Astrocyte (in vitro differentiated cells and primary cell): ENCODE measurements at regions not wholly inside any gene's neighbourhood (a gene's known extent, or its start where the extent isn't known, plus 50 kb on each side); places are given as distances from the start of the nearest gene placed in this dataset.

Experiments used
- DNase-seq: peaks from one replicate; pipeline ENCODE4 v3.0.0-alpha.2; 2010; ENCODE audit warnings: low read depth
- FAIRE-seq: peaks from 2 replicates; lab custom pipeline; 2011; peaks lifted over from hg19 to GRCh38; lab: Jason Lieb, UNC
- H2AFZ ChIP-seq: 2 replicates; pipeline ENCODE4 v1.6.0; 2012; ENCODE audit warnings: low read depth, low read length, inconsistent platforms
- H3K27ac ChIP-seq: 2 replicates; pipeline ENCODE4 v1.5.1; 2011; ENCODE audit warnings: low read depth, low read length, inconsistent platforms
- H3K27me3 ChIP-seq: 2 replicates; pipeline ENCODE4 v1.6.0; 2011; ENCODE audit warnings: low read length, inconsistent platforms; ENCODE audit not compliant: insufficient read depth
- H3K36me3 ChIP-seq: 2 replicates; pipeline ENCODE4 v1.5.1; 2011; ENCODE audit warnings: low read length, inconsistent platforms; ENCODE audit not compliant: insufficient read depth
- H3K4me1 ChIP-seq: 2 replicates; pipeline ENCODE4 v1.5.1; 2011; ENCODE audit warnings: low read length, inconsistent platforms; ENCODE audit not compliant: insufficient read depth
- H3K4me2 ChIP-seq: 2 replicates; pipeline ENCODE4 v1.6.0; 2012; ENCODE audit warnings: low read length, inconsistent platforms
- H3K4me3 ChIP-seq: 2 replicates; pipeline ENCODE4 v1.5.1; 2011; ENCODE audit warnings: low read depth, mild to moderate bottlenecking, low read length, inconsistent platforms; ENCODE audit not compliant: insufficient read depth
- H3K79me2 ChIP-seq: 2 replicates; pipeline ENCODE4 v1.6.0; 2012; ENCODE audit warnings: mild to moderate bottlenecking, low read length, inconsistent platforms; ENCODE audit not compliant: insufficient read depth
- H3K9ac ChIP-seq: 2 replicates; pipeline ENCODE4 v1.6.0; 2012; ENCODE audit warnings: mild to moderate bottlenecking, low read length, inconsistent platforms
- H3K9me3 ChIP-seq: 2 replicates; pipeline ENCODE4 v1.5.1; 2012; ENCODE audit warnings: low read depth, mild to moderate bottlenecking, low read length, inconsistent platforms; ENCODE audit not compliant: insufficient read depth
- H4K20me1 ChIP-seq: 2 replicates; pipeline ENCODE4 v1.6.0; 2012; ENCODE audit warnings: low read length, inconsistent platforms; ENCODE audit not compliant: insufficient read depth
- H3K27ac Mint-ChIP-seq: one replicate; pipeline ENCODE4 v1.8.0; 2021; ENCODE audit warnings: mild to moderate bottlenecking, mixed read lengths; ENCODE audit not compliant: unreplicated experiment
- H3K27me3 Mint-ChIP-seq: one replicate; pipeline ENCODE4 v1.8.0; 2021; ENCODE audit warnings: low read depth, mixed read lengths; ENCODE audit not compliant: unreplicated experiment
- H3K36me3 Mint-ChIP-seq: one replicate; pipeline ENCODE4 v1.8.0; 2021; ENCODE audit warnings: low read depth, mixed read lengths; ENCODE audit not compliant: unreplicated experiment
- H3K4me1 Mint-ChIP-seq: one replicate; pipeline ENCODE4 v1.8.0; 2021; ENCODE audit warnings: low read depth, mixed read lengths; ENCODE audit not compliant: unreplicated experiment
- H3K4me3 Mint-ChIP-seq: one replicate; pipeline ENCODE4 v1.8.0; 2021; ENCODE audit warnings: mild to moderate bottlenecking, moderate library complexity, mixed read lengths; ENCODE audit not compliant: unreplicated experiment
- H3K9me3 Mint-ChIP-seq: one replicate; pipeline ENCODE4 v1.8.0; 2021; ENCODE audit warnings: mild to moderate bottlenecking, mixed read lengths; ENCODE audit not compliant: unreplicated experiment
- EZH2 ChIP-seq: IDR thresholded peaks from 2 replicates; pipeline ENCODE4 v1.6.1; 2012; ENCODE audit warnings: mild to moderate bottlenecking, low read length, inconsistent platforms; ENCODE audit not compliant: insufficient read depth
- TF ChIP-seq, protein P1 (sequence below): IDR thresholded peaks from 2 replicates; pipeline ENCODE4 v1.5.1; 2011; ENCODE audit warnings: low read depth, mild to moderate bottlenecking, inconsistent platforms, low read length, moderate library complexity; ENCODE audit not compliant: insufficient read depth

DNA sequence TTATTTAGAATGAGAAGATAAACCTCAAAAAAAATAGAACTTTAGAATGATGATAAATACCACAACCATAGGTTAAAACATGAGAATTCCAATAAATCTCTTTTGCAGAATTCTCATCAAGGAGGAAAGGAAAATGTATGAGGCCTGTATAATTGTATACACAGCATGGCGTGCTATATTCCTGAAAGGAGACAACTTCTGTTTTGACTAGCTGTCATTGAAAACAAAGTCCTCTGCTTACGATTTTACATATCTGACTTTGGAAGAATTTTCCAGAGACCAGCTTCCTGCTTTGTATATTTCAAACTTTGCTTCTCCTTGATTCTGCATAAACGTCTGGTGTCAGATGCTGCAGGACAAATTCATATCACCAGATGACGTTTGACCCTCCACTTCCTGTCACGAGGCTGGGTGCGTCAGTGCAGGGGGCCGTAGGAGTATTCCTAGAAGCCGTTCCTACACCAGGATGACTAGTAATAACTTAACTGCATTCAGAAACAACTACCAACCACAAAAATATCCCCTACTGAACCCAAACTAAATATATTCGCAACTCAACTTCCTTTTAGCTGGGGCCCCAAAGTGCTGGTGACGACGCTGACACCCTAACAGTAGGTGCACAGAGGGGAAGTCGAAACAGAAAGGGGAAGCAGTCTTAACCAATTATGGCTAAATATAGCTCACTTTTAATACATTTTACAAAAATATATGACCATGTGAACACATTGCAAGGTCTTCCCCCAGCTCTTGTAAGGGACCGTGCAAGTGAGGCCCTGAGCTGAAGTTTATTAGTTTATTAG, 178.6 kb upstream of the INHBA start:
- DNase-seq (no peak), FAIRE-seq (no peak)
- Mint-ChIP-seq H3K4me3 (no peak overlapping the region), H3K4me1 (peaks cover 48% of the 10 kb centered on the region), H3K27me3 (no peaks in the 10 kb centered on the region), H3K27ac (peak overlapping the region; percentile 76), H3K36me3 (no peaks in the 10 kb centered on the region), H3K9me3 (peaks cover 2% of the 10 kb centered on the region)
- no peaks in the 10 kb centered on the region for H4K20me1 ChIP-seq
- H3K27ac ChIP-seq: peak overlapping the region; percentile 93
- no peak overlapping the region for H2AFZ ChIP-seq
- no peaks in the 10 kb centered on the region for H3K9me3 ChIP-seq
- no peak overlapping the region for H3K4me3 ChIP-seq
- no peak for TF ChIP-seq EZH2
- TF ChIP-seq, protein P1, sequence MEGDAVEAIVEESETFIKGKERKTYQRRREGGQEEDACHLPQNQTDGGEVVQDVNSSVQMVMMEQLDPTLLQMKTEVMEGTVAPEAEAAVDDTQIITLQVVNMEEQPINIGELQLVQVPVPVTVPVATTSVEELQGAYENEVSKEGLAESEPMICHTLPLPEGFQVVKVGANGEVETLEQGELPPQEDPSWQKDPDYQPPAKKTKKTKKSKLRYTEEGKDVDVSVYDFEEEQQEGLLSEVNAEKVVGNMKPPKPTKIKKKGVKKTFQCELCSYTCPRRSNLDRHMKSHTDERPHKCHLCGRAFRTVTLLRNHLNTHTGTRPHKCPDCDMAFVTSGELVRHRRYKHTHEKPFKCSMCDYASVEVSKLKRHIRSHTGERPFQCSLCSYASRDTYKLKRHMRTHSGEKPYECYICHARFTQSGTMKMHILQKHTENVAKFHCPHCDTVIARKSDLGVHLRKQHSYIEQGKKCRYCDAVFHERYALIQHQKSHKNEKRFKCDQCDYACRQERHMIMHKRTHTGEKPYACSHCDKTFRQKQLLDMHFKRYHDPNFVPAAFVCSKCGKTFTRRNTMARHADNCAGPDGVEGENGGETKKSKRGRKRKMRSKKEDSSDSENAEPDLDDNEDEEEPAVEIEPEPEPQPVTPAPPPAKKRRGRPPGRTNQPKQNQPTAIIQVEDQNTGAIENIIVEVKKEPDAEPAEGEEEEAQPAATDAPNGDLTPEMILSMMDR: no peak
- no peaks in the 10 kb centered on the region for H3K27me3 ChIP-seq
- peak overlapping the region; percentile 28 for H3K9ac ChIP-seq
- H3K4me1 ChIP-seq: peaks cover 62% of the 10 kb centered on the region
- H3K36me3 ChIP-seq: no peaks in the 10 kb centered on the region
- no peaks in the 10 kb centered on the region for H3K79me2 ChIP-seq
- H3K4me2 ChIP-seq: peak overlapping the region; percentile 40

- TF ChIP-seq, protein P1: no peak
- no peak for TF ChIP-seq EZH2
- H3K27ac Mint-ChIP-seq: peak overlapping the region; percentile 87
- no peaks in the 10 kb centered on the region for H3K36me3 ChIP-seq
Observed at GRCh38 chr7:41880107-41880506, 177.2 kb upstream of the INHBA start.

GRCh38 chr7:41879403-41879802, 176.5 kb upstream of the INHBA start:
- peak; percentile 63 for DNase-seq
- peaks cover 34% of the 10 kb centered on the region for H3K4me1 Mint-ChIP-seq
- no peak overlapping the region for H3K4me3 Mint-ChIP-seq
- Histone ChIP-seq H3K9me3 (no peaks in the 10 kb centered on the region), H4K20me1 (no peaks in the 10 kb centered on the region), H3K4me2 (peak overlapping the region; percentile 14), H3K4me3 (no peak overlapping the region), H3K27me3 (no peaks in the 10 kb centered on the region), H3K9ac (peak overlapping the region; percentile 61), H3K36me3 (no peaks in the 10 kb centered on the region), H2AFZ (no peak overlapping the region), H3K79me2 (no peaks in the 10 kb centered on the region), H3K4me1 (peaks cover 41% of the 10 kb centered on the region), H3K27ac (peak overlapping the region; percentile 93)
- H3K36me3 Mint-ChIP-seq: no peaks in the 10 kb centered on the region
- peak overlapping the region; percentile 93 for H3K27ac Mint-ChIP-seq
- TF ChIP-seq, protein P1: no peak
- TF ChIP-seq EZH2: no peak
- H3K9me3 Mint-ChIP-seq: peaks cover 2% of the 10 kb centered on the region
- FAIRE-seq: peak; percentile 39
- H3K27me3 Mint-ChIP-seq: peaks cover 6% of the 10 kb centered on the region

More at GRCh38 chr7:41880107-41880506, 177.2 kb upstream of the INHBA start:
- H3K4me1 Mint-ChIP-seq: peaks cover 36% of the 10 kb centered on the region
- H3K36me3 Mint-ChIP-seq: no peaks in the 10 kb centered on the region
- Histone ChIP-seq H3K4me3 (no peak overlapping the region), H3K9me3 (no peaks in the 10 kb centered on the region), H3K4me1 (peaks cover 48% of the 10 kb centered on the region), H3K27ac (peak overlapping the region; percentile 93), H3K27me3 (no peaks in the 10 kb centered on the region), H3K9ac (peak overlapping the region; percentile 61), H3K4me2 (peak overlapping the region; percentile 35), H4K20me1 (no peaks in the 10 kb centered on the region), H3K79me2 (no peaks in the 10 kb centered on the region), H2AFZ (no peak overlapping the region)
- peaks cover 2% of the 10 kb centered on the region for H3K9me3 Mint-ChIP-seq
- peak; percentile 99 for DNase-seq
- peak; percentile 96 for FAIRE-seq
- no peak overlapping the region for H3K4me3 Mint-ChIP-seq
- peaks cover 6% of the 10 kb centered on the region for H3K27me3 Mint-ChIP-seq
